SU-DHL-6 (cell line): ENCODE measurements at regions not wholly inside any gene's neighbourhood (a gene's known extent, or its start where the extent isn't known, plus 50 kb on each side); places are given as distances from the start of the nearest gene placed in this dataset.

Source experiments
- CTCF ChIP-seq: fragments of 200-600 bp; sonication (generic); IDR thresholded peaks from one replicate; pipeline ENCODE4 v1.5.1; 2017; ENCODE audit warnings: antibody characterized with exemption, mild to moderate bottlenecking, low read length, moderate library complexity; ENCODE audit not compliant: insufficient read depth, poor library complexity, severe bottlenecking
- EZH2phosphoT487 ChIP-seq: fragments of 200-600 bp; sonication (generic), shearing (Covaris generic); conservative IDR thresholded peaks from 2 replicates; pipeline ENCODE4 v1.6.1; 2018; ENCODE audit warnings: mild to moderate bottlenecking, antibody characterized with exemption, low read length, moderate library complexity, mixed read lengths

GRCh38 chr4:42310358-42310757 lies 86.9 kb upstream of the SHISA3 start:
- no peak for TF ChIP-seq CTCF
- no peak for TF ChIP-seq EZH2phosphoT487
